Suprapubic skin (tissue), 4 donors: ENCODE measurements at regions not wholly inside any gene's neighbourhood (a gene's known extent, or its start where the extent isn't known, plus 50 kb on each side); places are given as distances from the start of the nearest gene placed in this dataset.

Experiments used
- POLR2A ChIP-seq, 2 donors: fragments of 450-650 bp; IDR thresholded peaks; one replicate each; pipeline ENCODE4 v1.6.1; 2017; ENCODE audit warnings: antibody characterized with exemption in 2 of 2, mild to moderate bottlenecking in 2 of 2, moderate library complexity in 2 of 2
- POLR2AphosphoS5 ChIP-seq, 3 donors: sonication (generic); formaldehyde crosslinking; IDR thresholded peaks; one replicate each; pipeline ENCODE4 v1.6.1; 2017; ENCODE audit warnings: antibody characterized with exemption in 3 of 3
- TF ChIP-seq, protein P1 (sequence below), 2 donors: fragments of 200-600 bp in 1 of 2; fragments of 450-650 bp in 1 of 2; sonication (generic) in 1 of 2; IDR thresholded peaks; one replicate each; pipeline ENCODE4 v1.5.1; 2016 to 2019; ENCODE audit warnings: antibody characterized with exemption in 2 of 2, mild to moderate bottlenecking in 1 of 2, moderate library complexity in 1 of 2

DNA sequence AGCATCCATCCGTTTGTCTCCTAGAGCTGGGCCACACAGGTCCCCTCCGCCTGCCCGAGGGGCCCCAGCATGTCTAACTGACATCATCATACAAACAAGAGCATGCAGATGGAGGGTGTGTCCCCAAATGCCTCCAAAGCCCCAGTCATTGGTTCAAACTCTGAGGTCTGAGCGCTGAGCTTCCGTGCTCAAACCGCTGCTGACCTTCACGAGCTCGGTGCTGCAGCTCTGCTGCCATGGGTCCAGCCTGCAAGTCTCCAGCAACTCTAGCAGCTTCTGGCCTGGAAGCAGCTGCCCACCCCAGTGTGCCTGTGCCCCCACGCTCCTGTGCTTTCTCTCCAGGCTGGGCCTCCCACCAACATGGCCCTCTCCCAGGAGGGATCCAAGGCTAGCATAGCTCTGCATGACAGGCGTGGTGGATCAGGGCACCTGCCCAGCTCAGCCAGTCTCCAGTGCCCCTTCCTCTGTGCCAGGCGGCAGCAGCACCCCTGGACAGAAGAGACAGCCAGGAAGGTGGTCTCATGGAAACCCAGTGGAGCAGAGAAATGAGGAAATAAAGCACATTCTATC lies 131.6 kb upstream of the PMEPA1 start:
- TF ChIP-seq POLR2AphosphoS5 (IDR thresholded peaks at IDR 0.05) (no peak), POLR2A (IDR thresholded peaks at IDR 0.05) (no peak)
- TF ChIP-seq, protein P1, sequence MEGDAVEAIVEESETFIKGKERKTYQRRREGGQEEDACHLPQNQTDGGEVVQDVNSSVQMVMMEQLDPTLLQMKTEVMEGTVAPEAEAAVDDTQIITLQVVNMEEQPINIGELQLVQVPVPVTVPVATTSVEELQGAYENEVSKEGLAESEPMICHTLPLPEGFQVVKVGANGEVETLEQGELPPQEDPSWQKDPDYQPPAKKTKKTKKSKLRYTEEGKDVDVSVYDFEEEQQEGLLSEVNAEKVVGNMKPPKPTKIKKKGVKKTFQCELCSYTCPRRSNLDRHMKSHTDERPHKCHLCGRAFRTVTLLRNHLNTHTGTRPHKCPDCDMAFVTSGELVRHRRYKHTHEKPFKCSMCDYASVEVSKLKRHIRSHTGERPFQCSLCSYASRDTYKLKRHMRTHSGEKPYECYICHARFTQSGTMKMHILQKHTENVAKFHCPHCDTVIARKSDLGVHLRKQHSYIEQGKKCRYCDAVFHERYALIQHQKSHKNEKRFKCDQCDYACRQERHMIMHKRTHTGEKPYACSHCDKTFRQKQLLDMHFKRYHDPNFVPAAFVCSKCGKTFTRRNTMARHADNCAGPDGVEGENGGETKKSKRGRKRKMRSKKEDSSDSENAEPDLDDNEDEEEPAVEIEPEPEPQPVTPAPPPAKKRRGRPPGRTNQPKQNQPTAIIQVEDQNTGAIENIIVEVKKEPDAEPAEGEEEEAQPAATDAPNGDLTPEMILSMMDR (IDR thresholded peaks at IDR 0.05): no peak
